ENCODE measurements at regions not wholly inside any gene's neighbourhood (a gene's known extent, or its start where the extent isn't known, plus 50 kb on each side); places are given as distances from the start of the nearest gene placed in this dataset.

- Histone ChIP-seq H3K27me3 (no peaks in the 10 kb centered on the region), H3K4me1 (no peaks in the 10 kb centered on the region), H3K9me3 (no peaks in the 10 kb centered on the region), H3K4me3 (ENCODE audit: low read depth, low read length) (no peak overlapping the region), H3K36me3 (no peaks in the 10 kb centered on the region)
- no peak for DNase-seq
- TF ChIP-seq, protein P1, sequence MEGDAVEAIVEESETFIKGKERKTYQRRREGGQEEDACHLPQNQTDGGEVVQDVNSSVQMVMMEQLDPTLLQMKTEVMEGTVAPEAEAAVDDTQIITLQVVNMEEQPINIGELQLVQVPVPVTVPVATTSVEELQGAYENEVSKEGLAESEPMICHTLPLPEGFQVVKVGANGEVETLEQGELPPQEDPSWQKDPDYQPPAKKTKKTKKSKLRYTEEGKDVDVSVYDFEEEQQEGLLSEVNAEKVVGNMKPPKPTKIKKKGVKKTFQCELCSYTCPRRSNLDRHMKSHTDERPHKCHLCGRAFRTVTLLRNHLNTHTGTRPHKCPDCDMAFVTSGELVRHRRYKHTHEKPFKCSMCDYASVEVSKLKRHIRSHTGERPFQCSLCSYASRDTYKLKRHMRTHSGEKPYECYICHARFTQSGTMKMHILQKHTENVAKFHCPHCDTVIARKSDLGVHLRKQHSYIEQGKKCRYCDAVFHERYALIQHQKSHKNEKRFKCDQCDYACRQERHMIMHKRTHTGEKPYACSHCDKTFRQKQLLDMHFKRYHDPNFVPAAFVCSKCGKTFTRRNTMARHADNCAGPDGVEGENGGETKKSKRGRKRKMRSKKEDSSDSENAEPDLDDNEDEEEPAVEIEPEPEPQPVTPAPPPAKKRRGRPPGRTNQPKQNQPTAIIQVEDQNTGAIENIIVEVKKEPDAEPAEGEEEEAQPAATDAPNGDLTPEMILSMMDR (IDR thresholded peaks at IDR 0.05; ENCODE audit: low read depth, low read length) = no peak
Measured at GRCh38 chr3:1036207-1036826, 56.5 kb upstream of the CNTN6 start.

DNA sequence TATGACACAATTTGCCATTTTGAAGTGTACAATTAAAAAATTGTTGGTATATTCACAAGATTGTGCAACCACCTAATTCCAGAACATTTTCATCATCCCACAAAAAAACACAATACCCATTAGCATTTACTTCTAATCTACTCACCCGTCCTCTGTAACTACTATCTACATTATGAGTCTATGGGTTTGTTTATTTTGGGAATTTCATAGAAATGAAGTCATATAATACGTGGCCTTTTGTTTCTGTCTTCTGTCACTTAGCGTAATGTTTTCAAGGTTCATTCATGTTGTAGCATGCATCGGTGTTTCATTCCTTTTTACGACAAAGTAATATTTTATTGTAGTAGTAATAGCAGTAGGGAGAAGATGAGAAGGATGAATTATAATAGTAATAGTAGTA, 55.2 kb upstream of the CNTN6 start:
- no peaks in the 10 kb centered on the region for H3K36me3 ChIP-seq
- no peak for DNase-seq
- no peaks in the 10 kb centered on the region for H3K27me3 ChIP-seq
- no peaks in the 10 kb centered on the region for H3K9me3 ChIP-seq
- no peaks in the 10 kb centered on the region for H3K4me1 ChIP-seq
- TF ChIP-seq, protein P1 (IDR thresholded peaks at IDR 0.05; ENCODE audit: low read depth, low read length) = no peak
- H3K4me3 ChIP-seq (ENCODE audit: low read depth, low read length) = no peak overlapping the region

Data from BE2C (cell line).